SK-N-SH (cell line): ENCODE measurements at regions not wholly inside any gene's neighbourhood (a gene's known extent, or its start where the extent isn't known, plus 50 kb on each side); places are given as distances from the start of the nearest gene placed in this dataset.

ENCODE experiments used
- CTCF ChIA-PET: fragments of 300-600, 350-600 bp; formaldehyde crosslinking; extraction: SDS; loops from one replicate; lab custom pipeline; 2021; lab: Yijun Ruan, JAX
- POLR2A ChIA-PET: fragments of 350-600 bp; sonication (Branson Sonifier 250); formaldehyde crosslinking; extraction: SDS; loops from one replicate; lab custom pipeline; 2020; ENCODE audit warnings: antibody characterized with exemption, inconsistent platforms; lab: Yijun Ruan, JAX
- DNase-seq: peaks from one replicate; pipeline ENCODE4 v3.0.0; 2012
- H2AFZ ChIP-seq: fragments of 200-600 bp; sonication (generic); 2 replicates; pipeline ENCODE4 v1.8.1; 2016; ENCODE audit warnings: antibody characterized with exemption, mild to moderate bottlenecking, low read depth
- H3F3A ChIP-seq: fragments of 200-600 bp; sonication (generic); replicated peaks from 2 replicates; pipeline ENCODE3; 2016; ENCODE audit warnings: antibody characterized with exemption, mild to moderate bottlenecking; ENCODE audit not compliant: insufficient read depth
- H3K27ac ChIP-seq, 2 experiments: fragments of 200-500 bp in 1 of 2; fragments of 200-600 bp in 1 of 2; sonication (Bioruptor generic) in 1 of 2; sonication (generic), shearing (Covaris generic) in 1 of 2; 2 replicates each; pipeline versions ENCODE4 v1.5.1 to v1.6.1; 2014 to 2016; ENCODE audit warnings: low read depth in 2 of 2, inconsistent platforms in 1 of 2, low read length in 1 of 2, mild to moderate bottlenecking in 1 of 2, mixed read lengths in 1 of 2
- H3K27me3 ChIP-seq: fragments of 200-600 bp; sonication (generic), shearing (Covaris generic); 2 replicates; pipeline ENCODE4 v1.6.1; 2016; ENCODE audit warnings: mixed run types; ENCODE audit not compliant: insufficient read depth
- H3K36me3 ChIP-seq, 2 experiments: fragments of 200-500 bp in 1 of 2; fragments of 200-600 bp in 1 of 2; sonication (Bioruptor generic) in 1 of 2; sonication (generic) in 1 of 2; replicated peaks in 1 of 2; 2 replicates each; pipeline versions ENCODE3 to v1.5.1; 2014 to 2016; ENCODE audit warnings: low read length in 1 of 2, mild to moderate bottlenecking in 1 of 2; ENCODE audit not compliant: insufficient read depth in 2 of 2, control insufficient read depth in 1 of 2
- H3K4me1 ChIP-seq, 2 experiments: fragments of 200-500 bp in 1 of 2; fragments of 200-600 bp in 1 of 2; sonication (Bioruptor generic) in 1 of 2; sonication (generic), shearing (Covaris generic) in 1 of 2; 2 replicates each; pipeline versions ENCODE4 v1.5.1 to v1.6.1; 2014 to 2016; ENCODE audit warnings: low read depth in 1 of 2, low read length in 1 of 2, mixed run types in 1 of 2; ENCODE audit not compliant: insufficient read depth in 2 of 2, control insufficient read depth in 1 of 2
- H3K4me2 ChIP-seq: fragments of 200-600 bp; sonication (generic), shearing (Covaris generic); 2 replicates; pipeline ENCODE4 v1.6.1; 2017; ENCODE audit warnings: mixed run types
- H3K4me3 ChIP-seq, 2 experiments: fragments of 200-500 bp in 1 of 2; fragments of 200-600 bp in 1 of 2; sonication (Bioruptor generic) in 1 of 2; sonication (generic), shearing (Covaris generic) in 1 of 2; 2 replicates each; pipeline versions ENCODE4 v1.5.1 to v1.8.1; 2014 to 2016; ENCODE audit warnings: low read depth in 2 of 2, inconsistent platforms in 1 of 2, low read length in 1 of 2, mild to moderate bottlenecking in 1 of 2, mixed read lengths in 1 of 2, moderate library complexity in 1 of 2
- H3K79me2 ChIP-seq: fragments of 200-600 bp; sonication (generic); 2 replicates; pipeline ENCODE4 v1.8.1; 2017; ENCODE audit warnings: mild to moderate bottlenecking; ENCODE audit not compliant: insufficient read depth
- H3K9ac ChIP-seq: fragments of 200-600 bp; sonication (generic); 2 replicates; pipeline ENCODE4 v1.6.1; 2017; ENCODE audit warnings: mixed run types
- H3K9me2 ChIP-seq: fragments of 200-600 bp; sonication (generic); 2 replicates; pipeline ENCODE4 v1.6.1; 2017; ENCODE audit warnings: mixed run types
- H3K9me3 ChIP-seq: fragments of 200-600 bp; sonication (generic); 2 replicates; pipeline ENCODE4 v1.6.1; 2017; ENCODE audit warnings: mixed run types, mild to moderate bottlenecking, moderate library complexity
- H4K20me1 ChIP-seq: fragments of 200-600 bp; sonication (generic); 2 replicates; pipeline ENCODE4 v1.6.1; 2017; ENCODE audit warnings: mild to moderate bottlenecking, mixed run types; ENCODE audit not compliant: insufficient read depth
- CHD2 ChIP-seq: fragments of 150-350 bp; IDR thresholded peaks from 2 replicates; pipeline ENCODE4 v1.6.1; 2018; ENCODE audit warnings: low read length; ENCODE audit not compliant: partially characterized antibody
- ELF1 ChIP-seq: IDR thresholded peaks from 2 replicates; pipeline ENCODE4 v1.4.0; 2012
- EP300 ChIP-seq, 2 experiments: IDR thresholded peaks; 2 replicates each; pipeline versions ENCODE4 v1.4.0 to v1.6.1; 2012; ENCODE audit warnings: borderline replicate concordance in 1 of 2, low read depth in 1 of 2, low read length in 1 of 2
- EZH2phosphoT487 ChIP-seq: fragments of 200-600 bp; sonication (generic); IDR thresholded peaks from 2 replicates; pipeline ENCODE4 v1.6.1; 2017; ENCODE audit warnings: low read depth, mixed run types, mild to moderate bottlenecking, antibody characterized with exemption, moderate library complexity, borderline replicate concordance
- FOXJ3 ChIP-seq: sonication (generic); formaldehyde crosslinking; IDR thresholded peaks from 2 replicates; pipeline ENCODE4 v1.5.1; 2020; ENCODE audit warnings: mild to moderate bottlenecking, missing genetic modification reagents
- GATA2 ChIP-seq: sonication (generic); formaldehyde crosslinking; IDR thresholded peaks from 2 replicates; pipeline ENCODE4 v1.5.0; 2020; ENCODE audit warnings: mild to moderate bottlenecking, missing genetic modification reagents
- MAX ChIP-seq: IDR thresholded peaks from 2 replicates; pipeline ENCODE4 v1.4.0; 2012; ENCODE audit warnings: low read depth
- MEF2A ChIP-seq: IDR thresholded peaks from 2 replicates; pipeline ENCODE4 v1.4.0; 2012; ENCODE audit warnings: low read depth, borderline replicate concordance
- NRF1 ChIP-seq: IDR thresholded peaks from 2 replicates; pipeline ENCODE4 v1.6.1; 2012; ENCODE audit warnings: low read depth, mild to moderate bottlenecking, low read length
- PBX3 ChIP-seq: IDR thresholded peaks from 2 replicates; pipeline ENCODE4; 2012
- RCOR1 ChIP-seq: fragments of 150-350 bp; IDR thresholded peaks from 2 replicates; pipeline ENCODE4 v1.6.1; 2017; ENCODE audit warnings: antibody characterized with exemption, low read length
- RXRA ChIP-seq: IDR thresholded peaks from 2 replicates; pipeline ENCODE4 v1.4.0; 2012; ENCODE audit warnings: low read depth, mild to moderate bottlenecking, borderline replicate concordance
- SIN3A ChIP-seq: IDR thresholded peaks from 2 replicates; pipeline ENCODE4 v1.6.1; 2012; ENCODE audit warnings: low read depth, mild to moderate bottlenecking, low read length, moderate library complexity, borderline replicate concordance
- SMC3 ChIP-seq: IDR thresholded peaks from 2 replicates; pipeline ENCODE4 v1.6.1; 2012; ENCODE audit warnings: low read depth, low read length, improper control_type of control experiment
- TAF1 ChIP-seq: IDR thresholded peaks from 2 replicates; pipeline ENCODE4 v1.6.1; 2012; ENCODE audit warnings: low read depth, mild to moderate bottlenecking, low read length, moderate library complexity, borderline replicate concordance
- USF1 ChIP-seq: IDR thresholded peaks from 2 replicates; pipeline ENCODE4 v1.4.0; 2012; ENCODE audit warnings: low read depth, borderline replicate concordance
- YY1 ChIP-seq: IDR thresholded peaks from 2 replicates; pipeline ENCODE4 v1.4.0; 2012; ENCODE audit warnings: low read depth, mild to moderate bottlenecking
- ZBTB33 ChIP-seq: IDR thresholded peaks from 2 replicates; pipeline ENCODE4 v1.4.0; 2012; ENCODE audit warnings: low read depth, borderline replicate concordance

- Histone ChIP-seq H3K79me2 (no peaks in the 10 kb centered on the region), H3K4me3 (no peak overlapping the region), H3K9ac (no peak overlapping the region), H3F3A (no peaks in the 10 kb centered on the region), H3K27me3 (no peaks in the 10 kb centered on the region), H4K20me1 (no peaks in the 10 kb centered on the region), H3K27ac (no peak overlapping the region), H3K9me3 (no peaks in the 10 kb centered on the region), H3K9me2 (no peaks in the 10 kb centered on the region), H3K36me3 (peaks cover 0 to 36% of the 10 kb centered on the region in 2 experiments), H3K4me2 (no peak overlapping the region), H3K4me1 (no peaks in the 10 kb centered on the region), H2AFZ (no peak overlapping the region)
- no peak for DNase-seq
- POLR2A ChIA-PET: no interaction called here
- TF ChIP-seq USF1 (no peak), SMC3 (no peak), GATA2 (no peak), RXRA (no peak), EZH2phosphoT487 (no peak), MAX (no peak), MEF2A (no peak), PBX3 (no peak), YY1 (no peak), FOXJ3 (CRISPR knock-in tag) (no peak), NRF1 (no peak), ELF1 (no peak), ZBTB33 (no peak), TAF1 (no peak), CHD2 (no peak), RCOR1 (no peak), SIN3A (no peak), EP300 (IDR thresholded peaks at IDR 0.05; ENCODE audit: borderline replicate concordance in 1 of 2, low read depth in 1 of 2, low read length in 1 of 2) (no peak)
- CTCF ChIA-PET: interaction anchor here (1.5 kb wide), 1 partner anchor 15 kb away, joined by 4 read pairs; no protein-coding TSS in a partner anchor
Observed at GRCh38 chr12:88377973-88378372, 202.3 kb downstream of the KITLG start.
